Liver (tissue), 8 donors: ENCODE measurements at regions not wholly inside any gene's neighbourhood (a gene's known extent, or its start where the extent isn't known, plus 50 kb on each side); places are given as distances from the start of the nearest gene placed in this dataset.

ENCODE experiments used
- DNase-seq: peaks from one replicate; pipeline ENCODE4 v3.0.0-alpha.2; 2017; ENCODE audit warnings: low spot score
- H3K27ac ChIP-seq, 2 donors: one replicate each; pipeline ENCODE4 v1.7.0; 2013; ENCODE audit warnings: inconsistent platforms in 2 of 2, low read length in 2 of 2, control low read depth in 1 of 2, low read depth in 1 of 2, mild to moderate bottlenecking in 1 of 2
- H3K27me3 ChIP-seq, 4 donors: one replicate each; pipeline versions ENCODE4 v1.6.1 to v1.7.0; 2013; ENCODE audit warnings: low read length in 3 of 4, inconsistent platforms in 1 of 4, mild to moderate bottlenecking in 1 of 4, moderate library complexity in 1 of 4; ENCODE audit not compliant: control insufficient read depth in 4 of 4, insufficient read depth in 4 of 4
- H3K36me3 ChIP-seq, 4 donors: one replicate each; pipeline versions ENCODE4 v1.6.1 to v1.7.0; 2013; ENCODE audit warnings: low read length in 3 of 4, mild to moderate bottlenecking in 3 of 4, low read depth in 1 of 4, moderate library complexity in 1 of 4; ENCODE audit not compliant: control insufficient read depth in 4 of 4, insufficient read depth in 3 of 4
- H3K4me1 ChIP-seq, 4 donors: one replicate each; pipeline versions ENCODE4 v1.6.1 to v1.7.0; 2013; ENCODE audit warnings: low read length in 3 of 4, mild to moderate bottlenecking in 3 of 4, moderate library complexity in 1 of 4; ENCODE audit not compliant: control insufficient read depth in 4 of 4, insufficient read depth in 4 of 4
- H3K4me3 ChIP-seq, 3 donors: one replicate each; pipeline versions ENCODE4 v1.6.1 to v1.7.0; 2013; ENCODE audit warnings: low read length in 3 of 3, control low read depth in 1 of 3, low read depth in 1 of 3, mild to moderate bottlenecking in 1 of 3
- H3K9ac ChIP-seq, 2 donors: one replicate each; pipeline ENCODE4 v1.7.0; 2013; ENCODE audit warnings: low read length in 2 of 2, mild to moderate bottlenecking in 2 of 2, moderate library complexity in 2 of 2, control low read depth in 1 of 2, low read depth in 1 of 2
- H3K9me3 ChIP-seq, 4 donors: one replicate each; pipeline versions ENCODE4 v1.6.1 to v1.7.0; 2013; ENCODE audit warnings: low read length in 3 of 4; ENCODE audit not compliant: control insufficient read depth in 4 of 4
- EGR1 ChIP-seq, 2 donors: IDR thresholded peaks; 2 replicates each; pipeline ENCODE4 v1.6.1; 2016 to 2018; ENCODE audit warnings: antibody characterized with exemption in 2 of 2, low read depth in 2 of 2
- FOXA1 ChIP-seq: IDR thresholded peaks from 2 replicates; pipeline ENCODE4 v1.6.1; 2016; ENCODE audit warnings: antibody characterized with exemption
- FOXA2 ChIP-seq: IDR thresholded peaks from 2 replicates; pipeline ENCODE4 v1.6.1; 2016; ENCODE audit warnings: antibody characterized with exemption
- GABPA ChIP-seq, 2 donors: IDR thresholded peaks in 1 of 2; conservative IDR thresholded peaks in 1 of 2; 2 replicates each; pipeline ENCODE4 v1.6.1; 2016; ENCODE audit warnings: antibody characterized with exemption in 2 of 2, mild to moderate bottlenecking in 1 of 2, moderate library complexity in 1 of 2
- HNF4A ChIP-seq, 2 donors: conservative IDR thresholded peaks; 2 replicates each; pipeline ENCODE4 v1.6.1; 2016; ENCODE audit warnings: antibody characterized with exemption in 2 of 2, mild to moderate bottlenecking in 2 of 2
- HNF4G ChIP-seq: IDR thresholded peaks from 2 replicates; pipeline ENCODE4 v1.6.1; 2016; ENCODE audit warnings: antibody characterized with exemption
- JUND ChIP-seq, 2 donors: IDR thresholded peaks; 2 replicates each; pipeline ENCODE4 v1.6.1; 2016; ENCODE audit warnings: antibody characterized with exemption in 2 of 2
- NR2F2 ChIP-seq: IDR thresholded peaks from 2 replicates; pipeline ENCODE4 v1.6.1; 2016; ENCODE audit warnings: antibody characterized with exemption
- RAD21 ChIP-seq, 2 donors: IDR thresholded peaks; 2 replicates each; pipeline ENCODE4 v1.6.1; 2016; ENCODE audit warnings: antibody characterized with exemption in 2 of 2, mild to moderate bottlenecking in 2 of 2
- REST ChIP-seq: IDR thresholded peaks from 2 replicates; pipeline ENCODE4 v1.6.1; 2016; ENCODE audit warnings: antibody characterized with exemption, mild to moderate bottlenecking
- RXRA ChIP-seq, 2 donors: IDR thresholded peaks; 2 replicates each; pipeline ENCODE4 v1.6.1; 2017 to 2018; ENCODE audit warnings: antibody characterized with exemption in 2 of 2, mild to moderate bottlenecking in 1 of 2
- SP1 ChIP-seq: IDR thresholded peaks from 2 replicates; pipeline ENCODE4 v1.6.1; 2018; ENCODE audit warnings: antibody characterized with exemption, mild to moderate bottlenecking
- TAF1 ChIP-seq: conservative IDR thresholded peaks from 2 replicates; pipeline ENCODE4 v1.6.1; 2016; ENCODE audit warnings: antibody characterized with exemption, mild to moderate bottlenecking
- YY1 ChIP-seq: IDR thresholded peaks from 2 replicates; pipeline ENCODE4 v1.6.1; 2016; ENCODE audit warnings: antibody characterized with exemption, mild to moderate bottlenecking
- ZBTB33 ChIP-seq: IDR thresholded peaks from 2 replicates; pipeline ENCODE4 v1.6.1; 2016; ENCODE audit warnings: antibody characterized with exemption
- WGBS: extraction: QIAGEN DNeasy Blood & Tissue Kit; methylation state at CpG from one replicate; pipeline ENCODE4 v1.1.7; 2013; 5-methylcytosine and 5-hydroxymethylcytosine counted together
- TF ChIP-seq, protein P1 (sequence below): IDR thresholded peaks from 2 replicates; pipeline ENCODE4 v1.6.1; 2016; ENCODE audit warnings: antibody characterized with exemption
- TF ChIP-seq, protein P2 (sequence below): fragments of 150-350 bp; IDR thresholded peaks from 2 replicates; pipeline ENCODE4 v1.5.1; 2017; ENCODE audit warnings: improper control_type of control experiment, low read depth, low read length; ENCODE audit not compliant: missing input control
- TF ChIP-seq, protein P3 (sequence below): IDR thresholded peaks from 2 replicates; pipeline ENCODE4 v1.6.1; 2016; ENCODE audit warnings: antibody characterized with exemption
- donor health status: healthy.
- donor health status: healthy.
- donor health status: healthy.
- donor health status: healthy.
- donor health status: healthy.

GRCh38 chr20:55054453-55054852 lies 579.1 kb downstream of the DOK5 start:
- TF ChIP-seq RXRA (IDR thresholded peaks at IDR 0.05) (no peak), RAD21 (IDR thresholded peaks at IDR 0.05) (no peak), FOXA1 (no peak), HNF4A (conservative IDR thresholded peaks at IDR 0.05) (no peak), REST (no peak), YY1 (no peak), NR2F2 (no peak), EGR1 (IDR thresholded peaks at IDR 0.05; ENCODE audit: low read depth in 2 of 2) (no peak), TAF1 (no peak), GABPA (IDR thresholded peaks at IDR 0.05 in 1 of 2, conservative IDR thresholded peaks at IDR 0.05 in 1 of 2) (no peak), ZBTB33 (no peak), FOXA2 (no peak), HNF4G (no peak), JUND (IDR thresholded peaks at IDR 0.05) (no peak), SP1 (no peak)
- TF ChIP-seq, protein P1, sequence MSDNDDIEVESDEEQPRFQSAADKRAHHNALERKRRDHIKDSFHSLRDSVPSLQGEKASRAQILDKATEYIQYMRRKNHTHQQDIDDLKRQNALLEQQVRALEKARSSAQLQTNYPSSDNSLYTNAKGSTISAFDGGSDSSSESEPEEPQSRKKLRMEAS: no peak
- TF ChIP-seq, protein P2, sequence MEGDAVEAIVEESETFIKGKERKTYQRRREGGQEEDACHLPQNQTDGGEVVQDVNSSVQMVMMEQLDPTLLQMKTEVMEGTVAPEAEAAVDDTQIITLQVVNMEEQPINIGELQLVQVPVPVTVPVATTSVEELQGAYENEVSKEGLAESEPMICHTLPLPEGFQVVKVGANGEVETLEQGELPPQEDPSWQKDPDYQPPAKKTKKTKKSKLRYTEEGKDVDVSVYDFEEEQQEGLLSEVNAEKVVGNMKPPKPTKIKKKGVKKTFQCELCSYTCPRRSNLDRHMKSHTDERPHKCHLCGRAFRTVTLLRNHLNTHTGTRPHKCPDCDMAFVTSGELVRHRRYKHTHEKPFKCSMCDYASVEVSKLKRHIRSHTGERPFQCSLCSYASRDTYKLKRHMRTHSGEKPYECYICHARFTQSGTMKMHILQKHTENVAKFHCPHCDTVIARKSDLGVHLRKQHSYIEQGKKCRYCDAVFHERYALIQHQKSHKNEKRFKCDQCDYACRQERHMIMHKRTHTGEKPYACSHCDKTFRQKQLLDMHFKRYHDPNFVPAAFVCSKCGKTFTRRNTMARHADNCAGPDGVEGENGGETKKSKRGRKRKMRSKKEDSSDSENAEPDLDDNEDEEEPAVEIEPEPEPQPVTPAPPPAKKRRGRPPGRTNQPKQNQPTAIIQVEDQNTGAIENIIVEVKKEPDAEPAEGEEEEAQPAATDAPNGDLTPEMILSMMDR: no peak
- TF ChIP-seq, protein P3, sequence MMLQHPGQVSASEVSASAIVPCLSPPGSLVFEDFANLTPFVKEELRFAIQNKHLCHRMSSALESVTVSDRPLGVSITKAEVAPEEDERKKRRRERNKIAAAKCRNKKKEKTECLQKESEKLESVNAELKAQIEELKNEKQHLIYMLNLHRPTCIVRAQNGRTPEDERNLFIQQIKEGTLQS: no peak
- Histone ChIP-seq H3K9me3 (no peaks in the 10 kb centered on the region), H3K36me3 (no peaks in the 10 kb centered on the region), H3K27me3 (no peaks in the 10 kb centered on the region), H3K27ac (no peak overlapping the region), H3K4me3 (no peak overlapping the region), H3K9ac (no peak overlapping the region), H3K4me1 (no peaks in the 10 kb centered on the region)
- WGBS: 66% methylated on average over 3 of the region's 3 CpGs
- DNase-seq: no peak

DNA sequence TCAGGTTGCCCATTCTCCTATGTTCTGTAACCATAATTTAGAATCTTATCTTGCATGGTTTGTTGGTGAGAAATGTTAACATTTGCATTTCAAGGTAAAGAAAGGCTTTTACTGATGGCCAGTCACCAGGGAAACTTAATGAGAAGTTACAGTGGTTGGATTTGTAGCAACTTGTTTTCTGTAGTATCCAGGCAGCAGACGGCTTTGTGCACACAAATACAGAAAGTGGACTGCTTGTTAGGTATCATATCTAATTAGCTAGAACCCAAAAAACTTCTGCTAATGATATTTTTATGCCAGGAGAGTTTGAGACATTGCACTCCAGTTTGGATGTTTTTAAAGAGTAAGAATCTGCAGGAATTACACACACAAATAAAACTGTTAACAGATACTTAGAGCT lies 578.0 kb downstream of the DOK5 start:
- H3K4me1 ChIP-seq: no peaks in the 10 kb centered on the region
- H3K27ac ChIP-seq: no peak overlapping the region
- H3K36me3 ChIP-seq: no peaks in the 10 kb centered on the region
- no peaks in the 10 kb centered on the region for H3K27me3 ChIP-seq
- H3K9ac ChIP-seq: no peak overlapping the region
- no peak overlapping the region for H3K4me3 ChIP-seq
- 71% methylated on average over 1 of the region's 1 CpG for WGBS
- H3K9me3 ChIP-seq: no peaks in the 10 kb centered on the region
- no peak for DNase-seq
- TF ChIP-seq, protein P1: no peak
- no peak for TF ChIP-seq TAF1
- no peak for TF ChIP-seq HNF4G
- TF ChIP-seq SP1: no peak
- no peak for TF ChIP-seq NR2F2
- TF ChIP-seq JUND (IDR thresholded peaks at IDR 0.05): no peak
- no peak for TF ChIP-seq YY1
- no peak for TF ChIP-seq FOXA1
- TF ChIP-seq HNF4A (conservative IDR thresholded peaks at IDR 0.05): no peak
- no peak for TF ChIP-seq ZBTB33
- no peak for TF ChIP-seq EGR1 (IDR thresholded peaks at IDR 0.05; ENCODE audit: low read depth in 2 of 2)
- TF ChIP-seq, protein P3: no peak
